A549 (cell line): ENCODE measurements at regions not wholly inside any gene's neighbourhood (a gene's known extent, or its start where the extent isn't known, plus 50 kb on each side); places are given as distances from the start of the nearest gene placed in this dataset.
"Not testable (repeated sequence)": the region's sequence is repeated elsewhere in the genome, so short reads cannot be mapped to it uniquely, and the experiment has no call there.

Source experiments
- ATAC-seq, 2 experiments: fragments of 200-7000 bp in 1 of 2; fragments of >200 bp in 1 of 2; cut with Nextera tagmentation in 1 of 2; cut with Tn5 transposase in 1 of 2; 3 replicates each; pipeline versions ENCODE4 v1.8.0 to v1.9.1; 2018 to 2020; ENCODE audit warnings: mild to moderate bottlenecking in 1 of 2, moderate library complexity in 1 of 2
- CTCF ChIA-PET: fragments of 300-600 bp; sonication (Branson Sonifier 250); formaldehyde crosslinking; extraction: SDS; loops from one replicate; lab custom pipeline; 2021; ENCODE audit warnings: antibody characterized with exemption, inconsistent platforms; lab: Yijun Ruan, JAX
- POLR2A ChIA-PET: fragments of 350-600 bp; formaldehyde crosslinking; extraction: SDS; loops from one replicate; lab custom pipeline; 2021; ENCODE audit warnings: antibody characterized with exemption, inconsistent platforms; lab: Yijun Ruan, JAX
- DNase-seq, 2 experiments: peaks; one replicate each; pipeline versions ENCODE4 v3.0.0 to v3.0.0-alpha.2; 2011 to 2016; ENCODE audit warnings: low read depth in 1 of 2, low spot score in 1 of 2
- FAIRE-seq: peaks from 2 replicates; lab custom pipeline; 2011; peaks lifted over from hg19 to GRCh38; lab: Jason Lieb, UNC
- H3K27ac ChIP-seq, 2 experiments: fragments of >200 bp; sonication (Bioruptor Twin); formaldehyde crosslinking; 3 replicates each; pipeline ENCODE4 v1.5.1; 2016 to 2017
- H3K4me1 ChIP-seq: fragments of >200 bp; sonication (Bioruptor Twin); formaldehyde crosslinking; 3 replicates; pipeline ENCODE4 v1.6.1; 2016
- H3K4me2 ChIP-seq: fragments of >200 bp; sonication (Bioruptor Twin); formaldehyde crosslinking; 3 replicates; pipeline ENCODE4 v1.6.1; 2016
- H3K4me3 ChIP-seq: fragments of >200 bp; sonication (Bioruptor Twin); formaldehyde crosslinking; 3 replicates; pipeline ENCODE4 v1.5.1; 2016
- H3K9me3 ChIP-seq: fragments of >200 bp; sonication (Bioruptor Twin); formaldehyde crosslinking; 3 replicates; pipeline ENCODE4 v1.6.1; 2016
- ATOH8 ChIP-seq: fragments of 250-450 bp; sonication (Bioruptor Pico); IDR thresholded peaks from 2 replicates; pipeline ENCODE4 v1.5.0; 2020; ENCODE audit warnings: low read depth, mild to moderate bottlenecking, moderate library complexity
- BCL3 ChIP-seq: fragments of >200 bp; sonication (Bioruptor Twin); formaldehyde crosslinking; IDR thresholded peaks from 3 replicates; pipeline ENCODE4 v1.6.1; 2016
- CBX2 ChIP-seq: fragments of 200-600 bp; sonication (generic); IDR thresholded peaks from 2 replicates; pipeline ENCODE4 v1.6.1; 2016; ENCODE audit warnings: low read depth, mild to moderate bottlenecking, borderline replicate concordance
- CEBPB ChIP-seq, 2 experiments: fragments of >200 bp in 1 of 2; sonication (Bioruptor Twin) in 1 of 2; formaldehyde crosslinking in 1 of 2; IDR thresholded peaks; 2 replicates each; pipeline ENCODE4 v1.6.1; 2012 to 2016
- EHF ChIP-seq: fragments of 250-450 bp; sonication (Bioruptor Pico); IDR thresholded peaks from 2 replicates; pipeline ENCODE4 v1.5.0; 2020; ENCODE audit warnings: mild to moderate bottlenecking
- EHMT2 ChIP-seq: fragments of 200-600 bp; sonication (generic); IDR thresholded peaks from 2 replicates; pipeline ENCODE4 v1.6.1; 2016; ENCODE audit warnings: antibody characterized with exemption, low read depth, mild to moderate bottlenecking, moderate library complexity
- ESRRA ChIP-seq: fragments of 150-350 bp; IDR thresholded peaks from 2 replicates; pipeline ENCODE4 v1.6.1; 2014; ENCODE audit warnings: mild to moderate bottlenecking, low read length, borderline replicate concordance
- HDAC2 ChIP-seq: fragments of 200-600 bp; sonication (generic); IDR thresholded peaks from 2 replicates; pipeline ENCODE4 v1.6.1; 2016
- HES2 ChIP-seq: fragments of >200 bp; sonication (Bioruptor Twin); formaldehyde crosslinking; IDR thresholded peaks from 2 replicates; pipeline ENCODE4 v1.6.1; 2016
- HEYL ChIP-seq: fragments of 250-450 bp; sonication (Bioruptor Pico); IDR thresholded peaks from 2 replicates; pipeline ENCODE4 v1.8.0; 2021; ENCODE audit warnings: mild to moderate bottlenecking, moderate library complexity
- HOXB13 ChIP-seq: fragments of 250-450 bp; sonication (Bioruptor Pico); IDR thresholded peaks from 2 replicates; pipeline ENCODE4 v1.5.0; 2020; ENCODE audit warnings: low read depth, mild to moderate bottlenecking, moderate library complexity
- KDM5A ChIP-seq: fragments of 200-600 bp; sonication (generic); IDR thresholded peaks from 2 replicates; pipeline ENCODE4 v1.6.1; 2016; ENCODE audit warnings: antibody characterized with exemption, mild to moderate bottlenecking
- MAZ ChIP-seq: fragments of 150-350 bp; IDR thresholded peaks from 2 replicates; pipeline ENCODE4 v1.6.1; 2014; ENCODE audit warnings: antibody characterized with exemption, low read depth, low read length, borderline replicate concordance
- NFE2L2 ChIP-seq: fragments of 150-350 bp; conservative IDR thresholded peaks from 2 replicates; pipeline ENCODE4 v1.6.1; 2014; ENCODE audit warnings: low read length
- NPAS2 ChIP-seq: fragments of 250-450 bp; sonication (Bioruptor Pico); IDR thresholded peaks from 2 replicates; pipeline ENCODE4 v1.8.0; 2022; ENCODE audit warnings: mild to moderate bottlenecking, moderate library complexity, borderline replicate concordance
- PHF8 ChIP-seq: fragments of 200-600 bp; sonication (generic); IDR thresholded peaks from 2 replicates; pipeline ENCODE4 v1.6.1; 2016; ENCODE audit warnings: low read depth, mild to moderate bottlenecking, antibody characterized with exemption, moderate library complexity, borderline replicate concordance
- POLR2AphosphoS2 ChIP-seq: conservative IDR thresholded peaks from 2 replicates; pipeline ENCODE4 v1.6.1; 2012; ENCODE audit warnings: low read length, improper control_type of control experiment, inconsistent platforms
- RAD21 ChIP-seq, 2 experiments: fragments of >200 bp in 1 of 2; sonication (Bioruptor Twin) in 1 of 2; formaldehyde crosslinking in 1 of 2; IDR thresholded peaks in 1 of 2; conservative IDR thresholded peaks in 1 of 2; 2 replicates in 1 of 2; 3 replicates in 1 of 2; pipeline ENCODE4 v1.6.1; 2012 to 2018; ENCODE audit warnings: inconsistent platforms in 1 of 2
- RCOR1 ChIP-seq: fragments of 150-350 bp; IDR thresholded peaks from 2 replicates; pipeline ENCODE4 v1.6.1; 2014; ENCODE audit warnings: antibody characterized with exemption, low read length, low read depth
- REST ChIP-seq: fragments of 200-600 bp; sonication (generic); IDR thresholded peaks from 2 replicates; pipeline ENCODE4 v1.6.1; 2016; ENCODE audit warnings: antibody characterized with exemption, mild to moderate bottlenecking, moderate library complexity
- SREBF2 ChIP-seq: fragments of 450-650 bp; IDR thresholded peaks from 2 replicates; pipeline ENCODE4 v1.6.1; 2014; ENCODE audit warnings: mild to moderate bottlenecking, moderate library complexity
- WGBS: methylation state at CpG from one replicate; pipeline ENCODE4 v1.1.6; 2017; ENCODE audit errors: missing lambda C conversion rate; 5-methylcytosine and 5-hydroxymethylcytosine counted together

- 39% methylated on average over 5 of the region's 5 CpGs for WGBS
- ChIA-PET CTCF (no interaction called here), POLR2A (no interaction called here)
- no peak overlapping the region for H3K27ac ChIP-seq
- no peaks in the 10 kb centered on the region for H3K4me1 ChIP-seq
- DNase-seq (no peak), ATAC-seq (no peak), FAIRE-seq (no peak)
- no peak for TF ChIP-seq NFE2L2
- TF ChIP-seq KDM5A: no peak
- no peak for TF ChIP-seq RCOR1
- TF ChIP-seq HDAC2: no peak
- no peak for TF ChIP-seq RAD21 (conservative IDR thresholded peaks at IDR 0.05 in 1 of 2, IDR thresholded peaks at IDR 0.05 in 1 of 2)
- no peak for TF ChIP-seq CBX2
- no peak for TF ChIP-seq CEBPB (IDR thresholded peaks at IDR 0.05)
- TF ChIP-seq SREBF2: no peak
- no peak for TF ChIP-seq ATOH8 (CRISPR knock-in tag)
- TF ChIP-seq HES2: no peak
- no peak for TF ChIP-seq PHF8
- no peak overlapping the region for H3K4me2 ChIP-seq
- H3K9me3 ChIP-seq: no peaks in the 10 kb centered on the region
- no peak overlapping the region for H3K4me3 ChIP-seq
Observed at GRCh38 chr12:131309700-131310099, 356.0 kb downstream of the ADGRD1 start.

GRCh38 chr12:131310227-131310969, 356.7 kb downstream of the ADGRD1 start:
- peak in 1 of 2 experiments; percentile 33; a peak in 3 of 6 replicates for ATAC-seq
- H3K9me3 ChIP-seq, H3K4me3 ChIP-seq, DNase-seq, FAIRE-seq, H3K4me2 ChIP-seq, CTCF ChIA-PET, H3K4me1 ChIP-seq, H3K27ac ChIP-seq, POLR2A ChIA-PET: not testable (repeated sequence)
- 62% methylated on average over 21 of the region's 22 CpGs for WGBS

- POLR2A ChIA-PET, H3K4me3 ChIP-seq, H3K27ac ChIP-seq, DNase-seq, CTCF ChIA-PET, H3K4me1 ChIP-seq, H3K9me3 ChIP-seq, FAIRE-seq, H3K4me2 ChIP-seq: not testable (repeated sequence)
- peak; percentile 75 to 83; a peak in 4 of 6 replicates for ATAC-seq
- WGBS: 47% methylated on average over 10 of the region's 12 CpGs
- peak; percentile 65; the same call in 1 of the 2 replicates for TF ChIP-seq REST
Observed at GRCh38 chr12:131311279-131311722, 357.6 kb downstream of the ADGRD1 start.

GRCh38 chr12:131311764-131312163, 358.1 kb downstream of the ADGRD1 start:
- CTCF ChIA-PET: no interaction called here
- TF ChIP-seq EHF: no peak
- TF ChIP-seq HOXB13 (CRISPR knock-in tag): no peak
- no peak for TF ChIP-seq CBX2
- no peak for TF ChIP-seq BCL3
- TF ChIP-seq POLR2AphosphoS2: no peak
- no peak for TF ChIP-seq HEYL (CRISPR knock-in tag)
- no peak for TF ChIP-seq ESRRA
- TF ChIP-seq EHMT2: no peak
- no peak for TF ChIP-seq HES2
- TF ChIP-seq MAZ: no peak
- TF ChIP-seq NPAS2 (CRISPR knock-in tag): no peak
- TF ChIP-seq ATOH8 (CRISPR knock-in tag): no peak
- TF ChIP-seq, all 56 proteins: peak for 0
- DNase-seq (no peak), ATAC-seq (no peak), FAIRE-seq (no peak)
- 42% methylated on average over 10 of the region's 10 CpGs for WGBS
- Histone ChIP-seq H3K27ac (no peak overlapping the region), H3K4me1 (no peaks in the 10 kb centered on the region), H3K4me2 (no peak overlapping the region), H3K9me3 (no peaks in the 10 kb centered on the region), H3K4me3 (no peak overlapping the region)
- POLR2A ChIA-PET: no interaction called here
